ENCODE measurements at regions not wholly inside any gene's neighbourhood (a gene's known extent, or its start where the extent isn't known, plus 50 kb on each side); places are given as distances from the start of the nearest gene placed in this dataset.

- Mint-ChIP-seq H3K27ac (no peak overlapping the region), H3K36me3 (no peaks in the 10 kb centered on the region)
- no peak for DNase-seq (ENCODE audit: low spot score)
Measured at GRCh38 chr11:69208190-69209037, 52.7 kb downstream of the SMIM38 start.

GRCh38 chr11:69209038-69209350 lies 53.3 kb downstream of the SMIM38 start:
- no peak for TF ChIP-seq EZH2 (IDR thresholded peaks at IDR 0.05)
- TF ChIP-seq EZH2phosphoT487 (IDR thresholded peaks at IDR 0.05) = no peak
- TF ChIP-seq, protein P1, sequence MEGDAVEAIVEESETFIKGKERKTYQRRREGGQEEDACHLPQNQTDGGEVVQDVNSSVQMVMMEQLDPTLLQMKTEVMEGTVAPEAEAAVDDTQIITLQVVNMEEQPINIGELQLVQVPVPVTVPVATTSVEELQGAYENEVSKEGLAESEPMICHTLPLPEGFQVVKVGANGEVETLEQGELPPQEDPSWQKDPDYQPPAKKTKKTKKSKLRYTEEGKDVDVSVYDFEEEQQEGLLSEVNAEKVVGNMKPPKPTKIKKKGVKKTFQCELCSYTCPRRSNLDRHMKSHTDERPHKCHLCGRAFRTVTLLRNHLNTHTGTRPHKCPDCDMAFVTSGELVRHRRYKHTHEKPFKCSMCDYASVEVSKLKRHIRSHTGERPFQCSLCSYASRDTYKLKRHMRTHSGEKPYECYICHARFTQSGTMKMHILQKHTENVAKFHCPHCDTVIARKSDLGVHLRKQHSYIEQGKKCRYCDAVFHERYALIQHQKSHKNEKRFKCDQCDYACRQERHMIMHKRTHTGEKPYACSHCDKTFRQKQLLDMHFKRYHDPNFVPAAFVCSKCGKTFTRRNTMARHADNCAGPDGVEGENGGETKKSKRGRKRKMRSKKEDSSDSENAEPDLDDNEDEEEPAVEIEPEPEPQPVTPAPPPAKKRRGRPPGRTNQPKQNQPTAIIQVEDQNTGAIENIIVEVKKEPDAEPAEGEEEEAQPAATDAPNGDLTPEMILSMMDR (IDR thresholded peaks at IDR 0.05) = no peak
- H3K4me1 ChIP-seq = no peaks in the 10 kb centered on the region
- Mint-ChIP-seq H3K27me3 (ENCODE audit: insufficient read depth, low read depth) (peaks cover 6% of the 10 kb centered on the region), H3K4me1 (peaks cover 30% of the 10 kb centered on the region), H3K27ac (no peak overlapping the region), H3K9me3 (peaks cover 4% of the 10 kb centered on the region), H3K4me3 (no peak overlapping the region), H3K36me3 (no peaks in the 10 kb centered on the region)
- H3K27me3 ChIP-seq = no peaks in the 10 kb centered on the region
- H3K27ac ChIP-seq = no peak overlapping the region
- H3K79me2 ChIP-seq (ENCODE audit: low read depth) = no peaks in the 10 kb centered on the region
- H3K4me2 ChIP-seq = no peak overlapping the region
- H3K4me3 ChIP-seq = no peak overlapping the region
- no peaks in the 10 kb centered on the region for H3K9me3 ChIP-seq (ENCODE audit: low read depth)
- no peaks in the 10 kb centered on the region for H3F3A ChIP-seq (ENCODE audit: low read depth)
- no peak overlapping the region for H2AFZ ChIP-seq (replicated peaks)
- no peaks in the 10 kb centered on the region for H4K20me1 ChIP-seq (ENCODE audit: low read depth)
- DNase-seq (ENCODE audit: low spot score) = no peak
- no peak overlapping the region for H3K9ac ChIP-seq
- no peaks in the 10 kb centered on the region for H3K36me3 ChIP-seq

More at GRCh38 chr11:69208190-69209037, 52.7 kb downstream of the SMIM38 start:
- H3K4me1 Mint-ChIP-seq = peaks cover 33% of the 10 kb centered on the region
- H3K27ac ChIP-seq = no peak overlapping the region
- no peaks in the 10 kb centered on the region for H3F3A ChIP-seq (ENCODE audit: low read depth)
- no peaks in the 10 kb centered on the region for H3K27me3 ChIP-seq
- no peak overlapping the region for H3K9ac ChIP-seq
- H3K9me3 Mint-ChIP-seq = peaks cover 4% of the 10 kb centered on the region
- H2AFZ ChIP-seq (replicated peaks) = no peak overlapping the region
- no peak overlapping the region for H3K4me2 ChIP-seq
- H3K4me1 ChIP-seq = no peaks in the 10 kb centered on the region
- no peaks in the 10 kb centered on the region for H4K20me1 ChIP-seq (ENCODE audit: low read depth)
- H3K36me3 ChIP-seq = no peaks in the 10 kb centered on the region
- H3K4me3 ChIP-seq = no peak overlapping the region
- H3K9me3 ChIP-seq (ENCODE audit: low read depth) = no peaks in the 10 kb centered on the region
- no peak overlapping the region for H3K4me3 Mint-ChIP-seq
- TF ChIP-seq EZH2 (IDR thresholded peaks at IDR 0.05) (no peak), EZH2phosphoT487 (IDR thresholded peaks at IDR 0.05) (no peak)
- TF ChIP-seq, protein P1 (IDR thresholded peaks at IDR 0.05) = no peak
- H3K27me3 Mint-ChIP-seq (ENCODE audit: insufficient read depth, low read depth) = peaks cover 6% of the 10 kb centered on the region
- no peaks in the 10 kb centered on the region for H3K79me2 ChIP-seq (ENCODE audit: low read depth)

GRCh38 chr11:69209421-69210309 lies 53.9 kb downstream of the SMIM38 start:
- no peaks in the 10 kb centered on the region for H3K79me2 ChIP-seq (ENCODE audit: low read depth)
- no peak overlapping the region for H3K27ac ChIP-seq
- H3K4me3 ChIP-seq = no peak overlapping the region
- no peak overlapping the region for H2AFZ ChIP-seq (replicated peaks)
- H4K20me1 ChIP-seq (ENCODE audit: low read depth) = no peaks in the 10 kb centered on the region
- no peak overlapping the region for H3K4me2 ChIP-seq
- no peak overlapping the region for H3K9ac ChIP-seq
- H3K27me3 Mint-ChIP-seq (ENCODE audit: insufficient read depth, low read depth) = peaks cover 6% of the 10 kb centered on the region
- H3K27me3 ChIP-seq = no peaks in the 10 kb centered on the region
- H3K27ac Mint-ChIP-seq = no peak overlapping the region
- no peaks in the 10 kb centered on the region for H3K36me3 Mint-ChIP-seq
- peaks cover 4% of the 10 kb centered on the region for H3K9me3 Mint-ChIP-seq
- DNase-seq (ENCODE audit: low spot score) = no peak
- no peak overlapping the region for H3K4me3 Mint-ChIP-seq
- TF ChIP-seq, protein P1 (IDR thresholded peaks at IDR 0.05) = no peak
- TF ChIP-seq EZH2 (IDR thresholded peaks at IDR 0.05) (no peak), EZH2phosphoT487 (IDR thresholded peaks at IDR 0.05) (no peak)
- H3F3A ChIP-seq (ENCODE audit: low read depth) = no peaks in the 10 kb centered on the region
- H3K36me3 ChIP-seq = no peaks in the 10 kb centered on the region
- no peaks in the 10 kb centered on the region for H3K9me3 ChIP-seq (ENCODE audit: low read depth)
- no peaks in the 10 kb centered on the region for H3K4me1 ChIP-seq
- H3K4me1 Mint-ChIP-seq = peaks cover 25% of the 10 kb centered on the region
